Left renal cortex interstitium (tissue), 4 donors: ENCODE measurements at regions not wholly inside any gene's neighbourhood (a gene's known extent, or its start where the extent isn't known, plus 50 kb on each side); places are given as distances from the start of the nearest gene placed in this dataset.

Source experiments
- DNase-seq, 4 donors: peaks; one replicate each; pipeline ENCODE4 v3.0.0-alpha.2; 2013; ENCODE audit warnings: low read depth in 4 of 4, low spot score in 2 of 4, missing footprints in 1 of 4

DNA sequence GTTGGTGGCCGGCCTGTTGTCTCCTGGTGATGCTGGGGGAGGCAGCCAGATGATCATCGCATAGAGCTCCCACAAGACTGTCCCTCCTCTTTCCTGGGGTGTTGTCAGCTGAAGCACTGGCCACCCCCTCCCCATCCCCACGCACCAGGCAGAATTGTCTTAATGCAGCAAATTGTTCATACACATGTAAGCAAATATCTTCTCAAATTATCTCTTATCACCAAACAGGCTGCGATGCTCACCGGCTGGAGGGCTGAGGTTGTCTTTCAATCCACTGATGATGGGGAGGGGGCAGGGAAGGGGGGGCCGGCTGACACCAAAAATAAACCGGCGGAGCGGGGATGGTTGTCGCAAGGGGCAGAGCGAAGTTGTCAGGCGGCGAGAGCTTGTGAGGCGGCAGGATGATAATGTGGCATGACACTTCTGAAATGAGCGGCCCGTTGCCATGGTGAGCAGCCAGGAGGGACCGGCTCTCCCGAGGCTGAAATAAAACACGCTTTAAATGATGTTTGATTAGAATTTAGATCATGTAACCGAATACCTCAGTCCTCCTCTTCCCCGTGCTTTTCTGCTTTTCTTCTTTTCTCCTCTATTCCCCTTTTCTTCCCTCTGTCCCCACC lies 59.8 kb downstream of the MRM1 start:
- no peak for DNase-seq

DNA sequence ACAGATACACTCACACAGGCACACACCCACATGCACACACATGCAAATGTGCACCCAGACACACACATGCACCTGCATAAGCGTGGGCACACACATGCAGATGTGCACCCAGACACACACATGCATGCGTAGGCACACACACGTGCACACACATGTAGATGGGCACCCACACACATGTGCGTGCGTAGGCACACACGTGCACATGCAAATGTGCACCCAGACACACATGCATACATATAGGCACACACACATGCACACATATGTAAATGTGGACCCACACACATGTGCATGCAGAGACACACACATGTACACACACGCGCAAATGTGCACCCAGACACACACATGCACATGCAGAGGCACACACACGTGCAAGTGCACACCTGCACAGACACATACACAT lies 60.3 kb downstream of the MRM1 start:
- no peak for DNase-seq

GRCh38 chr17:36665417-36665816 lies 64.0 kb downstream of the MRM1 start:
- DNase-seq: no peak

GRCh38 chr17:36667922-36668321 lies 66.5 kb downstream of the MRM1 start:
- no peak for DNase-seq

DNA sequence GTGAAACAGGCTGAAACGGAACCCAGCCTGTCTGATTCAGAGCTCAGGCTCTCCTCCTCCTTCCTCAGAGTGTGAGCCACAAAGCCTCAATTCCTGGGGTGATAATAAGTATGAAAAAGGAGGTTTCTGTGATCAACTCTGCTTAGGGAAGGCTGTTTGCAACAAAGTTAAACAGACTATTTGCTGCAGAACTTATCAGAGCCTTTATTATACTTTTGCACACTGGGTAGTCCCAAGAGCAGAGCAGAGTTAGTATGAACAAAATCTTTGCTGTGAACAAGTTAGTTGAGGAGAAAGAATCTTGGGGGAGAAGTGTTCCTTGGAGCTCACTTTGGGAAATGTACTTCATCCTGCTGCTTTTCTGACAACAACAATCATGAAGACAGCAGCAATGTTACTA lies 67.4 kb downstream of the MRM1 start:
- DNase-seq: no peak

DNA sequence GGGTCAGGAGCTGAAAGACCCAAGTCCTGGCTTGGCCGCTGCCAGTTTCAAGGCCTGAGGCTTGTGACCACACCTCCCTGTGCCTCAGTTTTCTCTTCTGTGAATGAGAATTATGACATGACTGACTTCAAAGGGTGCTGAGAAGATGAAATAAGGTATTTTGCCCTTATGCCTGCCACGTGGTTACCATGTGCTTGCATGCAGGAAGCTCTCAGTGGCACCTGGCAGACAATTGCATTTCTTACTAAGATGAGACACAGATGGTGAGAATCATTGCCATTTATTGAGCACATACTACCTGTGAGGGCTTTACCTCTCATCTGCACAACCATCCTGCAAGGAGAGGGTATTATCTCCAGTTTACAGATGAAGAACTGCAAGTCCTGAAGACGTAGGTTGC lies 69.8 kb downstream of the MRM1 start:
- DNase-seq: no peak

DNA sequence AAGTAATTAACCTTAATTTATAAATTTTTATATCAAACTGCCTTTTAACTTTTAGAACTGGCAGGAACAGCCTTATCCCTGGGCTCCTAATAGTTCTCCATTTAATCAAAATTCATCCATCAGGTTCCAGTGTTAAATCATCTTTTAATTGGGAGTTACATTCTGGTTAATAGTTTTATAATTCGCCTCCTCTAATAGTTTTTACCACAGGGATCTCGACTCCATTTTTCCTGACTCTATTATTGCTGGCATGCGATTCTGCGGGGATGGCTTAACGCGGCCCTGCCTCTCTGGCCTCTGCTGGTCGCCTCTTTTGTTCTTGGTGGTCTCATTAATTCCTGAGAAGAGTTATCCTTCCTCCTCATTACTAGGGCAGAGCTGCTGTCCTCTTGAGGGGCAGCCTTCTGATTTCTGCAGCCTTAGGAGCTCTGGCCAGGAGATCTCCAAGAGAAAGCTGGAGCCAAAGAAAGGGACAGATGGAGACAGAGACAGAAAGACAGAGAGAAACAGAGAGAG lies 71.1 kb downstream of the MRM1 start:
- DNase-seq: no peak

DNA sequence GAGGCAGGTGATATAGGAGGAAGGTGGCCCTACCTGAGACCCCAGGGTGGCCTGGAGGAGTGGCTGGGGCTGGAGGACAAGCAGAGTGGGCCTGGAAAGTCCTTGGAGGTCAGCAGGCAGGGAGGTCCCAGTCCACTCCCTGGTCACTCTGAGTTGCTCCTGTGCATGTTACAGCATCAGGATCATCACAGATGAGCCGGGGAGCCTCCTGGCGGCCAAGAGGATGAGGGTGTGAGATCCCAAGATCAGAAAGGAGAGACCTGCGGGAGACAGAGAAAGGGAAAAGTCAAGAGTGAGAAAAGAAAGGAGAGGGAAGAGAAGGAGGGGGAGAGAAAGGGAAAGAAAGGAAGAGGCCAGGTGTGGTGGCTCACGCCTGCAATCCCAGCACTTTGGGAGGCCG lies 71.7 kb downstream of the MRM1 start:
- no peak for DNase-seq

DNA sequence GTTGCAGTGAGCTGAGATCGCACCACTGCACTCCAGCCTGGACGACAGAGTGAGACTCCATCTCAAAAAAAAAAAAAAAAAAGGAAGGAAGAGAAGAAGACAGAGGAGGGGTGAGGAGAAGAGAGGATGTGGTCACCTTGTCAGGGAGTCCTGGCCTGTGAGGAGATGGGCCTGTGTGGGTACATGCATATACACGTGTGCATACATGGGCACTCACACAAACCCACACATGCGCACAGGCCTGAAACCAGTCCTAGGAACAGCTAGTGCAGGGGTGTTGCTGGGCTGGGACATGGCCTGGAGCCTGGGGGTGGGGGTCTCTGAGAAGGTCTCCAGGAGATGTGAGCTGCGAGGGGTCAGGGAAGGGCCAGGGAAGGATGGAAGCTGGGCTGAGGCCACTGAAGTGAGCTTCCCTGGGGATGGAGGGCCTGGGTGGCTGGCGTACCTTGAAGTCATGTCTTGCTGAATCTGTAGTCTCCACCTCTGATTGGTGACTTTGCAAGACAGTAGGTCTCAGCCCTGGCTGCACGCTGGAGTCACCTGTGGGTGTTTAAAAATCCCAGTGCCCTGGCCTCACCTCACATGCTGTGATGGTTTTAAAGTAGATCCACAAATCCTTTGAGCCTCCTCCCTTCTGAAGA lies 72.4 kb downstream of the MRM1 start:
- no peak for DNase-seq

DNA sequence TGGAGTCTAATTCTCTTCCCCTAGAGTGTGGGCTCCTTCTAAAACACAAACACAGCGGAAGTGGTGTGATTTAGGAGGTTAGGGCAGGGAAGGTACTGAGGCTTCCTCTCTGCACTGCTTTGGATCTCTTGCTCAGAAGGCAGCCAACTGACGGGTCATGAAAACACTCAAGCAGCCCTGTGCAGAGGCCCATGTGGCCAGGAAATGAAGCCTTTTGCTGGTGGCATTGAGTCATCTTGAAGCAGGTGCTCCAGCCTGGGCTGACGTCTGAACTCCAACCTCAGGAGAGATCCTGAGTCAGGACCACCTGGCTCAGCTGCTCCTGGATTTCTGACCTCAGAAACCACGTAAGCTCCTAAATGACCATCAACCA lies 72.9 kb downstream of the MRM1 start:
- no peak for DNase-seq

- no peak for DNase-seq
Observed at GRCh38 chr17:36675250-36675649, 73.9 kb downstream of the MRM1 start.

- no peak for DNase-seq
Observed at GRCh38 chr17:36675786-36676185, 74.4 kb downstream of the MRM1 start.

DNA sequence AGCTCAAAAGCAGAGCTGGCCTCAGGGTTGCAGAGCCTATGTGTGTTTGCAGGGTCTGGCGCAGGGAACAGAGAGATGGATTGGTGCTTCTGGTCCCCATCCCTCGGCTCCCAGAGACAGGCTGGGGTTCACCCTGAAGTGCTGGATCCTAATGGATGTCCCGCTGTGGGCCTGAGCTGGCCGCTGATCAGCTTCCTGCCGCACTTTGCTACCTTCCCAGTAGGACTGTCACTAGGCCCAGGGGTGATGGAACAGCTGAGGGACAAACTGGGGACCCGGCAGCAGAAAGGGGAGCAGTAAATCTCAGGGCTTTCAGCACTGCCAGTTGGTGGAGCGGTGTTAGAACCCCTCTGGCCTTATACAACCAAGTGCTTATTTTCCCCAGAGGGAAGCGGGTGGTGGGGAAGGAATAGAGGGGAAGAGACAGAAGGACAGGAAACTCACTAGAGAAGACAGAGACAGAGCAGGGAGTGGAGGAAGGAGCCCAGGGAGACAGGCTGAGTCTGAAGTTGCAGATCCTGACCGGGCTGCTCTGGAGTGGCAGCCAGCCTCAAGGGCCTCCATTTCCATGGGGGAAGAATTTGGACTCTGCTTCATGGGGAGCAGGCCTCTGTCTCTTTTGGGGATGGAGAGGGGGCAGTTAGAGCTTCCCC lies 78.6 kb downstream of the MRM1 start:
- no peak for DNase-seq

DNA sequence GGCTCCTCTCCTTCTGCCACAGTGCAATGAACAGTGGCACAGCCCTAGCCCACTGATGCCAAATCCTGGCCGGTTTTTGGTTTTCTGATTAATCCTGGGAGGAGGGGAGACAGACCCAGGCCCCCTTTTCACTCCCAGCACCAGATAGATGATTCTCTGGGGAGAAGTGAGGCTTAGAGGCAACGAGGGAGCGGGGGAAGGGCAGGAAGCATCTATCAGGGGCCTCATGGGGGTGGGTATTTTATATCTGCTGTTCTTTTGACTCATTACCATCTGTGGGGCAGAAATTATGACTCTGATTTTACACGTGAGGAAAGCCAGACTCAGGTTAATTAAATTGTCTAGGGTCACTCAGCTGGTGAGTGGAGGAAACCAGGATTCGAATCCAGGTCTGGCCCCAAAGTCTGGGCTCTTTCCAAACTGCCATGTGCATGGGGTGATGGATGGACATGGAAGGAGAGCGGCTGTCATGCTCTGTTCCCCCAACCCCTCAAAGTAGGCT lies 79.4 kb downstream of the MRM1 start:
- no peak for DNase-seq

GRCh38 chr17:36682773-36683172 lies 81.4 kb downstream of the MRM1 start:
- no peak for DNase-seq

- DNase-seq: no peak
Observed at GRCh38 chr17:36683387-36683786, 82.0 kb downstream of the MRM1 start.

GRCh38 chr17:36684134-36684533 lies 82.8 kb downstream of the MRM1 start:
- DNase-seq: no peak

DNA sequence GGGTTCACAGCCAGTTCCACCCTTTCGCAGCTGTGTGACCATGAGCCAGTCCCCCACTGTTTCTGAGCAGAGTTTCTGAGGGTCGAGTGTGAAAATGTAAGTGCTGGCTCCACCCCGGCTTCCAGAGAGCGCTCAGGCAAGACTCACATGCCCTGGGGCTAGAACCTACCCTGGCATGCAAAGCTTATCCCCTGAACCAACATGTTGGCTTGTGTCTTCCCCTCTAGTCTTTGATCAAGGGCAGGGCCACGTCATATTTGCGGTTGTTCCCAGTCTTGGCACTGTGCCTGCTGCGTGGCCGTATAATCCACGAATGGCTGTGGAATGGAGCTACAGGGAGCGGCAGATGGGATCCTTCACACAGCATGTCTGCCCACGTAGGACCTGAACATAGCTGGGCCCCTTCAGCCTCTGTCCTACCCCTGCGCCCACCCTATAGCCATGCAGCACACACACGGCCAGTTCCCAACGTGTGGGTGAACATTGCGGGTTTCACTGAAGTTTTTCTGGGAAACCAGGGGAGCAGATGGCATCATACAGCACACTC lies 84.8 kb downstream of the MRM1 start:
- DNase-seq: no peak

DNA sequence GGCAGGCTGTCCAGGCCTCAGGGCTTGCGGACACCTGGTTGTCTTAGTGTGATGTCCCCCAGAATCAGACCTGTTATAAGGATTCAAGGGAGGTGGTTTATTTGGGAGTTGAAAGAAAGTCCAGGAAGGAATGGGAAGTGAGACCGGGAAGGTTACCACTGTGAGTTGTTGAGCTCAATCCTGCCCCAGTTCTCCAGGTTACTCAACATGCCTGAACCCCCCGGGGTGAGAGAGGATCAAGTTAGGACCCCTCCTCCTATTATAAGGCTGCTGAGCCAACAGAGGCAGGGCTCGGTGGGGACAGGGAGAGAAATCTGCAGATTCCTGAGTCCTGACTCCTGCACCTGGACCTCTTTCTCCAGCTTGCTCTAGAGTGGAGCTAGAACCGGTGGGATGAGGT lies 86.4 kb downstream of the MRM1 start:
- DNase-seq: no peak

- no peak for DNase-seq
Observed at GRCh38 chr17:36689089-36689667, 87.8 kb downstream of the MRM1 start.

- DNase-seq: no peak
Observed at GRCh38 chr17:36690190-36690589, 88.8 kb downstream of the MRM1 start.
